Ishikawa (cell line): ENCODE measurements at regions not wholly inside any gene's neighbourhood (a gene's known extent, or its start where the extent isn't known, plus 50 kb on each side); places are given as distances from the start of the nearest gene placed in this dataset.

Experiments
- CEBPB ChIP-seq: IDR thresholded peaks from 2 replicates; pipeline ENCODE4 v1.6.1; 2012
- CREB1 ChIP-seq: IDR thresholded peaks from 2 replicates; pipeline ENCODE4 v1.6.1; 2012; ENCODE audit warnings: low read depth
- EGR1 ChIP-seq: IDR thresholded peaks from 2 replicates; pipeline ENCODE4 v1.6.1; 2012
- EP300 ChIP-seq: IDR thresholded peaks from 2 replicates; pipeline ENCODE4 v1.6.1; 2012; ENCODE audit warnings: borderline replicate concordance
- FOXM1 ChIP-seq: IDR thresholded peaks from 2 replicates; pipeline ENCODE4 v1.6.1; 2012; ENCODE audit warnings: low read depth, borderline replicate concordance
- MAX ChIP-seq: IDR thresholded peaks from 2 replicates; pipeline ENCODE4 v1.6.1; 2012
- NFIC ChIP-seq: IDR thresholded peaks from 2 replicates; pipeline ENCODE4 v1.6.1; 2012
- RAD21 ChIP-seq: IDR thresholded peaks from 2 replicates; pipeline ENCODE4 v1.6.1; 2012; ENCODE audit warnings: low read depth
- TAF1 ChIP-seq: IDR thresholded peaks from 2 replicates; pipeline ENCODE4 v1.6.1; 2012; ENCODE audit warnings: low read depth, mild to moderate bottlenecking
- TCF12 ChIP-seq: IDR thresholded peaks from 2 replicates; pipeline ENCODE4 v1.6.1; 2012; ENCODE audit warnings: low read depth
- TEAD4 ChIP-seq: IDR thresholded peaks from 2 replicates; pipeline ENCODE4 v1.6.1; 2012
- YY1 ChIP-seq: IDR thresholded peaks from 2 replicates; pipeline ENCODE4 v1.6.1; 2012; ENCODE audit warnings: low read depth
- ZBTB7A ChIP-seq: IDR thresholded peaks from 2 replicates; pipeline ENCODE4 v1.6.1; 2012; ENCODE audit warnings: low read depth
- TF ChIP-seq, protein P1 (sequence below): IDR thresholded peaks from 2 replicates; pipeline ENCODE4 v1.6.1; 2012; ENCODE audit warnings: low read depth, mild to moderate bottlenecking
- TF ChIP-seq, protein P2 (sequence below): IDR thresholded peaks from 2 replicates; pipeline ENCODE4 v1.6.1; 2012

DNA sequence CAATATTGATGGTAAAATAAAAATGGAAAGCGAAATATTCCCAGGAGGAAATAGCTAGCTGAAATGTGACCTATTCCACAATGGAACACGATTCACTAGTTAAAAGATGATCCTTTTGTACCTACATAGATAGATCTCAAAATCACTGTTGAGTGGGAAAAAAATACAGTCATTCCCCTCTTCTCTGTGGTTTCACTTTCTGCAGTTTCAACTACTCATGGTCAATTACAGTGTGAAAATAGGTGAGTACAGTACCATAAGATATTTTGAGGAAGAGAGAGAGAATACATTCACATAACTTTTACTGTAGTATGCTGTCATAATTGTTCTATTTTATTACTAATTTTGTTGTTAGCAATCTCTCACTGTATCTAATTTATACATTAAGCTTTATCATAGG, 56.0 kb upstream of the COL13A1 start:
- TF ChIP-seq, protein P1, sequence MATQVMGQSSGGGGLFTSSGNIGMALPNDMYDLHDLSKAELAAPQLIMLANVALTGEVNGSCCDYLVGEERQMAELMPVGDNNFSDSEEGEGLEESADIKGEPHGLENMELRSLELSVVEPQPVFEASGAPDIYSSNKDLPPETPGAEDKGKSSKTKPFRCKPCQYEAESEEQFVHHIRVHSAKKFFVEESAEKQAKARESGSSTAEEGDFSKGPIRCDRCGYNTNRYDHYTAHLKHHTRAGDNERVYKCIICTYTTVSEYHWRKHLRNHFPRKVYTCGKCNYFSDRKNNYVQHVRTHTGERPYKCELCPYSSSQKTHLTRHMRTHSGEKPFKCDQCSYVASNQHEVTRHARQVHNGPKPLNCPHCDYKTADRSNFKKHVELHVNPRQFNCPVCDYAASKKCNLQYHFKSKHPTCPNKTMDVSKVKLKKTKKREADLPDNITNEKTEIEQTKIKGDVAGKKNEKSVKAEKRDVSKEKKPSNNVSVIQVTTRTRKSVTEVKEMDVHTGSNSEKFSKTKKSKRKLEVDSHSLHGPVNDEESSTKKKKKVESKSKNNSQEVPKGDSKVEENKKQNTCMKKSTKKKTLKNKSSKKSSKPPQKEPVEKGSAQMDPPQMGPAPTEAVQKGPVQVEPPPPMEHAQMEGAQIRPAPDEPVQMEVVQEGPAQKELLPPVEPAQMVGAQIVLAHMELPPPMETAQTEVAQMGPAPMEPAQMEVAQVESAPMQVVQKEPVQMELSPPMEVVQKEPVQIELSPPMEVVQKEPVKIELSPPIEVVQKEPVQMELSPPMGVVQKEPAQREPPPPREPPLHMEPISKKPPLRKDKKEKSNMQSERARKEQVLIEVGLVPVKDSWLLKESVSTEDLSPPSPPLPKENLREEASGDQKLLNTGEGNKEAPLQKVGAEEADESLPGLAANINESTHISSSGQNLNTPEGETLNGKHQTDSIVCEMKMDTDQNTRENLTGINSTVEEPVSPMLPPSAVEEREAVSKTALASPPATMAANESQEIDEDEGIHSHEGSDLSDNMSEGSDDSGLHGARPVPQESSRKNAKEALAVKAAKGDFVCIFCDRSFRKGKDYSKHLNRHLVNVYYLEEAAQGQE: no peak

- TF ChIP-seq CREB1: no peak
- no peak for TF ChIP-seq EP300
- TF ChIP-seq TEAD4: no peak
Measured at GRCh38 chr10:69747179-69747578, 54.5 kb upstream of the COL13A1 start.

DNA sequence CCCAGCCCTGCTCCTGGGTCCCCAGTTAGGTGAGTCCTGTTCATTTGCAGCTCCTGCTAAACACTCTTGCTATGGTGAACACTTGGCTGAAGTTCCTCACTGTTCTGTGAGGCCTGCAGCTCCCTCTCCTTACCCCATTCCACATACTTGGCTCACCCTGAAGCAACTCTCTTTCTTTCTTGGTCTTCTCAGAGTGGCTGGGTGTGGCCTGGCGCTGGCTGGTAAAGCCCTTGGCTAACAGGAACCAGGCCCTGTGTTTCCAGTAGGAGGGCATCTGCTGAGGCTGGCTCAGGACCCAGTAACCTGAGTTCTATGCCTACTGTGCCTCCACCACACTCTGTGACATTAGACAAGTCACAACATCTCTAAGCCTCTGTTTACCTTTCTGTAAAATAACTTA, 53.1 kb upstream of the COL13A1 start:
- no peak for TF ChIP-seq TAF1
- no peak for TF ChIP-seq CREB1
- no peak for TF ChIP-seq EP300

GRCh38 chr10:69749178-69750010, 52.3 kb upstream of the COL13A1 start:
- TF ChIP-seq TCF12 (no peak), EP300 (no peak), TAF1 (no peak), FOXM1 (no peak)

- no peak for TF ChIP-seq CREB1
Measured at GRCh38 chr10:69750011-69750373, 51.7 kb upstream of the COL13A1 start.

- TF ChIP-seq, protein P1: no peak
- TF ChIP-seq EP300: no peak
- TF ChIP-seq EGR1: no peak
- no peak for TF ChIP-seq CEBPB
- no peak for TF ChIP-seq TEAD4
- TF ChIP-seq ZBTB7A: no peak
- TF ChIP-seq, protein P2, sequence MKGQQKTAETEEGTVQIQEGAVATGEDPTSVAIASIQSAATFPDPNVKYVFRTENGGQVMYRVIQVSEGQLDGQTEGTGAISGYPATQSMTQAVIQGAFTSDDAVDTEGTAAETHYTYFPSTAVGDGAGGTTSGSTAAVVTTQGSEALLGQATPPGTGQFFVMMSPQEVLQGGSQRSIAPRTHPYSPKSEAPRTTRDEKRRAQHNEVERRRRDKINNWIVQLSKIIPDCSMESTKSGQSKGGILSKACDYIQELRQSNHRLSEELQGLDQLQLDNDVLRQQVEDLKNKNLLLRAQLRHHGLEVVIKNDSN: no peak
- no peak for TF ChIP-seq RAD21
- TF ChIP-seq FOXM1: no peak
- no peak for TF ChIP-seq CREB1
- no peak for TF ChIP-seq YY1
- no peak for TF ChIP-seq MAX
- TF ChIP-seq TAF1: no peak
- no peak for TF ChIP-seq NFIC
Measured at GRCh38 chr10:69750725-69751124, 51.0 kb upstream of the COL13A1 start.

DNA sequence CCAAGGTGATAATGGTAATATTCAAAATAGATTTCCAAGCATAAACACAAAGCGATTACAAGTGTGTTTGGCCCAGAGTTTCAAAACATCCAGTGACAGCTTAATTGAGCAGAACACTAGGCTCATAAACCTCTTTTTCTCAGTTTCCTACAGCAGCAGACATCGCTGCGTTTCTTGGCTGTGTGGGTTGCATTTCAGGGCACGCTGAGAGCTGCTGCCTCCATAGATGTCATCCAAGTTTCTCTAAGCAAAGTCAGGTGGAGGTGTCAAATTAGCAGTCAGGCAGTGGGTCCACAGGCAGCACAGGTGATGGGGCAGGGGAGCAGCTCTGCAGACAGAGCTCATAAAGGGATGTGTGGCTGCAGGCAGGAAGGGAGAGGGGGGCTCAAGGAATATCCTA, 50.5 kb upstream of the COL13A1 start:
- TF ChIP-seq CEBPB: no peak
- TF ChIP-seq, protein P2: no peak
- TF ChIP-seq NFIC: no peak
- TF ChIP-seq ZBTB7A: no peak
- no peak for TF ChIP-seq YY1
- no peak for TF ChIP-seq CREB1
- no peak for TF ChIP-seq EGR1
- TF ChIP-seq MAX: no peak
- no peak for TF ChIP-seq TCF12
- no peak for TF ChIP-seq TEAD4
- TF ChIP-seq EP300: no peak
- TF ChIP-seq FOXM1: no peak
- no peak for TF ChIP-seq TAF1
- TF ChIP-seq, protein P1: no peak
- TF ChIP-seq RAD21: no peak
